ENCODE measurements at regions not wholly inside any gene's neighbourhood (a gene's known extent, or its start where the extent isn't known, plus 50 kb on each side); places are given as distances from the start of the nearest gene placed in this dataset.

DNA sequence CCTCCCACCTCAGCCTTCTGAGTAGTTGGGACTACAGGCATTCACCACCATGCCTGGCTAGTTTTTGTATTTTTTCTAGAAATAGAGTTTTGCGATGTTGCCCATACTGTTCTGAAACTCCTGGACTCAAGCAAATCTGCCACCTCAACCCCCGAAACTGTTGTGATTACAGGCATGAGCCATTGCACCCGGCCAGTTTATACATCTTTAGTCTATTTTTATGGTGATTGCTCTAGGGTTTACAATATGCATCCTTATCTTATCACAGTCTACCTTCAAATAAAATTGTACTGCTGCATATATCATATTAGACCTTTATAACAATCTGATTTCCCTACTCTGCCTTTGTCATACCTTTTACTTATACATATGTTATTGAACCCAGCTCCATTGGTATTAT is 56.9 kb downstream of the SOWAHB start:
- TF ChIP-seq, protein P1, sequence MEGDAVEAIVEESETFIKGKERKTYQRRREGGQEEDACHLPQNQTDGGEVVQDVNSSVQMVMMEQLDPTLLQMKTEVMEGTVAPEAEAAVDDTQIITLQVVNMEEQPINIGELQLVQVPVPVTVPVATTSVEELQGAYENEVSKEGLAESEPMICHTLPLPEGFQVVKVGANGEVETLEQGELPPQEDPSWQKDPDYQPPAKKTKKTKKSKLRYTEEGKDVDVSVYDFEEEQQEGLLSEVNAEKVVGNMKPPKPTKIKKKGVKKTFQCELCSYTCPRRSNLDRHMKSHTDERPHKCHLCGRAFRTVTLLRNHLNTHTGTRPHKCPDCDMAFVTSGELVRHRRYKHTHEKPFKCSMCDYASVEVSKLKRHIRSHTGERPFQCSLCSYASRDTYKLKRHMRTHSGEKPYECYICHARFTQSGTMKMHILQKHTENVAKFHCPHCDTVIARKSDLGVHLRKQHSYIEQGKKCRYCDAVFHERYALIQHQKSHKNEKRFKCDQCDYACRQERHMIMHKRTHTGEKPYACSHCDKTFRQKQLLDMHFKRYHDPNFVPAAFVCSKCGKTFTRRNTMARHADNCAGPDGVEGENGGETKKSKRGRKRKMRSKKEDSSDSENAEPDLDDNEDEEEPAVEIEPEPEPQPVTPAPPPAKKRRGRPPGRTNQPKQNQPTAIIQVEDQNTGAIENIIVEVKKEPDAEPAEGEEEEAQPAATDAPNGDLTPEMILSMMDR (IDR thresholded peaks at IDR 0.05): no peak
- Histone ChIP-seq H3K4me1 (ENCODE audit: low read depth) (no peaks in the 10 kb centered on the region), H3K9me3 (no peaks in the 10 kb centered on the region), H3K4me3 (no peak overlapping the region), H3K36me3 (ENCODE audit: low read depth) (no peaks in the 10 kb centered on the region)
- no peak for DNase-seq
- ATAC-seq: peak; percentile 21
- intact Hi-C loops (cut with DNase I, micrococcal nuclease): no loop called here

DNA sequence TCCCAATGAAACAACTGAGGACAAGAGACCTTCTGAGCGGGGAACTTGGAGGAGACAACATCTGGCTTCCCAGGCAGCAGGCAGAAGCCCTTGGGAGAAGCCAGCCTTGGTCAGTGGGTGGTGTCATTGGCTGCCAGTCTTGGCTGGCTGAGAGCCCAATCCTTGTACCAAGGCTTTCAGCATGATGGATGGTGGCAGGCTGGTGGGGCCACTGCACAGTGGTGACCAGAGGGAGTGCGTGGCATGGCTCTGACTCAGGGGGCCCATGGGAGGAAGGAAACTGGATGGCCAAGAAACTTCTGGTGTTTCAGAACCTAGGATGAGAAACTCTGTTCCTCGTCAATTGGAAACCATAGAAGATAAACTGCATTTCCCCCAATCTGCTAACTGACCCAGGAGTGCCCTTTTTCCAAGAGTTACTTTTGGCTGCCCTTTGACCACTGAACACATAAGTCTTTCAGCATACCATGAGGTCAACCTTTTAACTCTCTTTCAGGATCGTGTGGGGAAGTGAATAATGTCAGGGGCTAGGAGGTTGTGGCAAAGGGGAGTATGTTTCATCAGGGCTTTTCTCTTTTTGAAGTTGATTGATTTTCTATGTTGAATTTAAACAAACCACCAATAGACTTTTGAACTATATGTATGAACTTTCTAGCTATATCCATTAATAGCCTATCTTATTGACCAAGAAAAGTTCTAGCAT is 60.9 kb downstream of the SOWAHB start:
- H3K4me3 ChIP-seq: no peak overlapping the region
- H3K36me3 ChIP-seq (ENCODE audit: low read depth): no peaks in the 10 kb centered on the region
- no peaks in the 10 kb centered on the region for H3K4me1 ChIP-seq (ENCODE audit: low read depth)
- no peaks in the 10 kb centered on the region for H3K9me3 ChIP-seq
- ATAC-seq (no peak), DNase-seq (no peak)
- TF ChIP-seq, protein P1 (IDR thresholded peaks at IDR 0.05): no peak
- intact Hi-C loops (cut with DNase I, micrococcal nuclease): no loop called here

Measured in mucosa of descending colon (tissue), 3 donors.